Activated B cell treated with CpG ODN at 0.5 μM for 24 hours (primary cell): ENCODE measurements at regions not wholly inside any gene's neighbourhood (a gene's known extent, or its start where the extent isn't known, plus 50 kb on each side); places are given as distances from the start of the nearest gene placed in this dataset.

Experiments used
- ATAC-seq: fragments of 200-7000 bp; cut with Tn5 transposase; one replicate; pipeline ENCODE4 v1.10.0; 2021; ENCODE audit warnings: low read depth, mild to moderate bottlenecking, moderate library complexity
- CTCF ChIA-PET: fragments of 350-600 bp; sonication (Branson Sonifier 250); formaldehyde crosslinking; loops from one replicate; lab custom pipeline; 2021; ENCODE audit warnings: antibody characterized with exemption; lab: Charles Lee
- POLR2A ChIA-PET: fragments of 350-600 bp; sonication (Branson Sonifier 250); formaldehyde crosslinking; loops from one replicate; lab custom pipeline; 2021; ENCODE audit warnings: antibody characterized with exemption; lab: Charles Lee
- DNase-seq: peaks from one replicate; pipeline ENCODE4 v3.0.0; 2022
- H3K27ac Mint-ChIP-seq: one replicate; pipeline ENCODE4 v1.8.0; 2020; ENCODE audit warnings: mixed read lengths
- H3K27me3 Mint-ChIP-seq: one replicate; pipeline ENCODE4 v1.8.0; 2021; ENCODE audit warnings: mixed read lengths
- H3K36me3 Mint-ChIP-seq: one replicate; pipeline ENCODE4 v1.8.0; 2021; ENCODE audit warnings: low read depth, mixed read lengths
- H3K4me1 Mint-ChIP-seq: one replicate; pipeline ENCODE4 v1.8.0; 2021; ENCODE audit warnings: mixed read lengths
- H3K4me3 Mint-ChIP-seq: one replicate; pipeline ENCODE4 v1.8.0; 2020; ENCODE audit warnings: mild to moderate bottlenecking, mixed read lengths
- H3K9me3 Mint-ChIP-seq: one replicate; pipeline ENCODE4 v1.8.0; 2020; ENCODE audit warnings: mixed read lengths
- intact Hi-C: fragments of 100-400 bp; cut with micrococcal nuclease; formaldehyde crosslinking; loops from one replicate; pipeline ENCODE4 v1.15.1; 2024
- TF ChIP-seq, protein P1 (sequence below): fragments of 200-600 bp; IDR thresholded peaks from one replicate; pipeline ENCODE4 v1.8.0; 2022; ENCODE audit warnings: antibody characterized with exemption, mild to moderate bottlenecking

DNA sequence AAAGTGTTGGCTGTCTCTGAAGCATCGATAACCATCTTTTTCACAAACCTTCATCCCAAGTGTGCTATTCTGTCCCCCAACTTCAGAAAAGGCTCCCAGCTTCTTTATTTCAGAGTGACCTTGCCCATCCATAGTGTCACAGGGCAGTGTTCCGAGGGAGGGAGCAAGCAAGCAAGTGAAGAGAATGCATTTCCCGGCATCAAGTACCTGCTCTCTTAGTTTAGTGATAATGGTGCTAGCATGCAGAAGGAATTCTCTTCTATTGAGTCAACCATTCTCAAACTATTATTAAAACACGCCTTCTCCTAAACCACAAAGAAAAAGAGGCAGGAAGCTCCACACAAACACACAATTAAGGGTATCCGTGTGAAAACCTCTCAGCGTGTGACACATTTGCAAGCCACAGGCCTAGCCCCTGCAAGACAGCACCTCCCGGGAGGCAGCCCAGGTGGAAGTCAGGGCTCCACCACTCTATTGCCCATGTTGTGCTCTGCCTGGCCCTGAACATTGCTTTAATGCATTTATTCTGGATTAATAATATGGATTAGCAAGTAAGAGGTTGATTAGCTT is 504.9 kb downstream of the GALR1 start:
- no peak for DNase-seq
- H3K27ac Mint-ChIP-seq: no peak overlapping the region
- POLR2A ChIA-PET: no interaction called here
- no peaks in the 10 kb centered on the region for H3K36me3 Mint-ChIP-seq
- TF ChIP-seq, protein P1, sequence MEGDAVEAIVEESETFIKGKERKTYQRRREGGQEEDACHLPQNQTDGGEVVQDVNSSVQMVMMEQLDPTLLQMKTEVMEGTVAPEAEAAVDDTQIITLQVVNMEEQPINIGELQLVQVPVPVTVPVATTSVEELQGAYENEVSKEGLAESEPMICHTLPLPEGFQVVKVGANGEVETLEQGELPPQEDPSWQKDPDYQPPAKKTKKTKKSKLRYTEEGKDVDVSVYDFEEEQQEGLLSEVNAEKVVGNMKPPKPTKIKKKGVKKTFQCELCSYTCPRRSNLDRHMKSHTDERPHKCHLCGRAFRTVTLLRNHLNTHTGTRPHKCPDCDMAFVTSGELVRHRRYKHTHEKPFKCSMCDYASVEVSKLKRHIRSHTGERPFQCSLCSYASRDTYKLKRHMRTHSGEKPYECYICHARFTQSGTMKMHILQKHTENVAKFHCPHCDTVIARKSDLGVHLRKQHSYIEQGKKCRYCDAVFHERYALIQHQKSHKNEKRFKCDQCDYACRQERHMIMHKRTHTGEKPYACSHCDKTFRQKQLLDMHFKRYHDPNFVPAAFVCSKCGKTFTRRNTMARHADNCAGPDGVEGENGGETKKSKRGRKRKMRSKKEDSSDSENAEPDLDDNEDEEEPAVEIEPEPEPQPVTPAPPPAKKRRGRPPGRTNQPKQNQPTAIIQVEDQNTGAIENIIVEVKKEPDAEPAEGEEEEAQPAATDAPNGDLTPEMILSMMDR: no peak
- peaks cover 5% of the 10 kb centered on the region for H3K27me3 Mint-ChIP-seq
- H3K4me1 Mint-ChIP-seq: no peaks in the 10 kb centered on the region
- ATAC-seq: no peak
- CTCF ChIA-PET: no interaction called here
- intact Hi-C loops: no loop called here
- H3K9me3 Mint-ChIP-seq: no peaks in the 10 kb centered on the region
- H3K4me3 Mint-ChIP-seq: no peak overlapping the region

DNA sequence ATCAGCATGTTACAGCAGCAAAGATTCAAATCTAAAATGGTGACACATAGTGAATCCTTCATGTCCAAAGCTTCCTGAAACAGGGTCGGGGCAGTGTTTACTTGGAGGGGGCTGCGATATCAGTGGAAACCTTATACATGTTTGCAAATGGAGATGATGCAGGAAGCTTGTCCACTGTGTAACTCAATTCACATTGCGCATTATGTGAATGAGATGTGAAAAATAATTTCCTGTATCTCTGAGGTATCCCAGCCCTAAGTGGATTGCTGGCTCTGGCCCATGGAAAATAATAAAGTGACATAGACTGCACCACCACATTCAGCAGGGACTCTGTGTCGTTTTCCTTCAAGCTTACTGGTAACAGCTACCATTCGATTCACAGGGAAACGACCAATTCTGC is 505.5 kb downstream of the GALR1 start:
- ATAC-seq (no peak), DNase-seq (no peak)
- H3K9me3 Mint-ChIP-seq: no peaks in the 10 kb centered on the region
- no peak overlapping the region for H3K4me3 Mint-ChIP-seq
- intact Hi-C loops: no loop called here
- POLR2A ChIA-PET: no interaction called here
- TF ChIP-seq, protein P1: no peak
- H3K36me3 Mint-ChIP-seq: no peaks in the 10 kb centered on the region
- no peaks in the 10 kb centered on the region for H3K4me1 Mint-ChIP-seq
- CTCF ChIA-PET: no interaction called here
- peaks cover 5% of the 10 kb centered on the region for H3K27me3 Mint-ChIP-seq
- no peak overlapping the region for H3K27ac Mint-ChIP-seq

DNA sequence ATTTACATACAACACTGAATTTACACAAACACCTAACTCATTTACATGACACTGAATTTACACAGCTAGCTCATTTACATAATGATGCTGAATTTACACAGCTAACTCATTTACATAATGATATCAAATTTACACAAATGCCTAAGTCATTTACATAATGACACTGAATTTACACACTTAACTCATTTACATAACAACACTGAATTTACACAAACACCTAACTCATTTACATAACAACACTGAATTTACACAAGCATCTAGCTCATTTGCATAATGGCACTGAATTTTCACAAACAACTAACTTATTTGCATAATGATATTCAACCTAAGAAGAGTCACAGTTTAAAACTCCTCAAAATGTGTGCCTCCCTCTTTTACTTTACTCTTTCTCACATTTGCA is 511.7 kb downstream of the GALR1 start:
- TF ChIP-seq, protein P1: no peak
- H3K36me3 Mint-ChIP-seq: no peaks in the 10 kb centered on the region
- no peak overlapping the region for H3K27ac Mint-ChIP-seq
- peaks cover 4% of the 10 kb centered on the region for H3K4me1 Mint-ChIP-seq
- ATAC-seq (no peak), DNase-seq (no peak)
- no peak overlapping the region for H3K4me3 Mint-ChIP-seq
- H3K9me3 Mint-ChIP-seq: no peaks in the 10 kb centered on the region
- peaks cover 5% of the 10 kb centered on the region for H3K27me3 Mint-ChIP-seq
- ChIA-PET CTCF (no interaction called here), POLR2A (no interaction called here)
- intact Hi-C loops: no loop called here

DNA sequence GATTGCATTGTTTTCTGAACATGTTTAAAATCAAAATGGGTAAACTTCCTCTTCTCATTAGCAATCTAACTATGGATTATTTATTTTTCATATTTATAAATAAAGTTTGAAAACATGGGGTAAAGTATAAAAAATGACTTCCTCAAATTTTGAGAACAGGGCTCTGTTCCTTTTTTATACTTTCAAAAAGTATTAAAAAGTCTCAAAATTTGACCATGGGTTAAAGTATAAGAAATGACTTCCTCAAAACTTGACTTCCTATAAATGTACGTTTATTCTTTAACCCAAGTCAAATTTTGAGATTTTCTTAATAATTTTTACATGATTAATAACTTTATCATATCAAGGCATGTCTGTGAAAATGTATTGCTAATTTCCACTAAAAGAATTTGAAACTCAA is 512.4 kb downstream of the GALR1 start:
- intact Hi-C loops: no loop called here
- Mint-ChIP-seq H3K4me1 (peaks cover 4% of the 10 kb centered on the region), H3K4me3 (no peak overlapping the region), H3K9me3 (no peaks in the 10 kb centered on the region), H3K36me3 (no peaks in the 10 kb centered on the region), H3K27ac (no peak overlapping the region), H3K27me3 (peaks cover 9% of the 10 kb centered on the region)
- CTCF ChIA-PET: no interaction called here
- DNase-seq: no peak
- no peak for ATAC-seq
- POLR2A ChIA-PET: no interaction called here
- TF ChIP-seq, protein P1: no peak

DNA sequence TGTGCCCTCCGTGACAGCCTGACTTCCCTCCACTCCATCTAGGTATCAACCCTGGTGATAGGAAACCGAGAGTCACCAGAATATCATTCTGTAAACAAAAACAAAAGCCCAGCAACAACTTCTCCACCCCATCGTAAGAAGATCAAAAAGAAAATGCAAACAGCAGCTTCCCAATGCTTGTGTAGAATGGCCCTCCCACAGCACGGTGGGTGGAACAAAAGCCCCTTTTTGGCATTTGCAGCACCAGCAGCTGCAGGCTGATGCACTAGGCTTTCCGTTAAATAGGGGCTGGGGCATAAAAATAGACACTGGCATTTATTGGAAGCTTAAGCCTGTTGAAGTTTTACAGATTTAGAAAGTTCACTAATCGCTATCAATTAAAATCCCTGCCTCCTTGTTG is 513.0 kb downstream of the GALR1 start:
- POLR2A ChIA-PET: no interaction called here
- CTCF ChIA-PET: no interaction called here
- Mint-ChIP-seq H3K4me1 (peaks cover 4% of the 10 kb centered on the region), H3K4me3 (no peak overlapping the region), H3K27ac (no peak overlapping the region), H3K9me3 (no peaks in the 10 kb centered on the region), H3K27me3 (peaks cover 9% of the 10 kb centered on the region), H3K36me3 (no peaks in the 10 kb centered on the region)
- intact Hi-C loops: no loop called here
- no peak for DNase-seq
- TF ChIP-seq, protein P1: no peak
- ATAC-seq: no peak
